Brain microvascular endothelial cell (primary cell): ENCODE measurements at regions not wholly inside any gene's neighbourhood (a gene's known extent, or its start where the extent isn't known, plus 50 kb on each side); places are given as distances from the start of the nearest gene placed in this dataset.

Experiments
- DNase-seq: peaks from one replicate; pipeline ENCODE4 v3.0.0-alpha.2; 2020
- H3K27ac ChIP-seq: fragments of 250-450 bp; sonication (Bioruptor Pico); 2 replicates; pipeline ENCODE4 v1.5.1; 2020; ENCODE audit warnings: mild to moderate bottlenecking, moderate library complexity
- H3K27me3 ChIP-seq: fragments of 250-450 bp; sonication (Bioruptor Pico); replicated peaks from 2 replicates; pipeline ENCODE4 v1.5.1; 2020; ENCODE audit warnings: mild to moderate bottlenecking
- H3K36me3 ChIP-seq: fragments of 250-450 bp; sonication (Bioruptor Pico); replicated peaks from 2 replicates; pipeline ENCODE4 v1.5.1; 2020; ENCODE audit warnings: mild to moderate bottlenecking
- H3K4me3 ChIP-seq: 2 replicates; pipeline ENCODE4 v1.5.1; 2011; ENCODE audit warnings: low read depth, mild to moderate bottlenecking, control low read depth, low read length, moderate library complexity
- in situ Hi-C: cut with HindIII; loops from 2 replicates; pipeline ENCODE4 v1.10.0; 2017; ENCODE audit warnings: low sequenced_read_pairs, low pct_ligation_motif_present
- TF ChIP-seq, protein P1 (sequence below): IDR thresholded peaks from 2 replicates; pipeline ENCODE4 v1.5.1; 2011; ENCODE audit warnings: low read depth, mild to moderate bottlenecking, moderate library complexity, low read length, control low read depth, inconsistent platforms; ENCODE audit errors: missing control alignments

DNA sequence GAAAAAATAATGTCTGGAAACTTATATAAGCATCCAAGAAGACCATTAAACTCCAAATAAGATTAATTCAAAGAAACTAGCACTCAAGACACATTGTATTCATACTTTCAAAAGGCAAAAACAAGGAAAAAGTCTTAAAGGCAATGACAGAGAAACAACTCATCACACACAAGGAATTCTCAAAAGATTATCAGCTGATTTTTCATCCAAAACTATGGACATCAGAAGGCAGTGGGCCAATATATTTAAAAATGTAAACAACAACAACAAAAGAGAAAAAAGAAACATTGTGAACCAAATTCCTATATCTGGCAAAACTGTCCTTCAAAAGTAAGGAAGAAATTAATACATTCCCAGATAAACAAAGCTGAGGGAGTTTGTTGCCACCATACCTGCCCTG is 711.4 kb upstream of the GALNTL6 start:
- DNase-seq, result no peak
- in situ Hi-C loops, result no loop called here
- H3K27ac ChIP-seq, result no peak overlapping the region
- TF ChIP-seq, protein P1, sequence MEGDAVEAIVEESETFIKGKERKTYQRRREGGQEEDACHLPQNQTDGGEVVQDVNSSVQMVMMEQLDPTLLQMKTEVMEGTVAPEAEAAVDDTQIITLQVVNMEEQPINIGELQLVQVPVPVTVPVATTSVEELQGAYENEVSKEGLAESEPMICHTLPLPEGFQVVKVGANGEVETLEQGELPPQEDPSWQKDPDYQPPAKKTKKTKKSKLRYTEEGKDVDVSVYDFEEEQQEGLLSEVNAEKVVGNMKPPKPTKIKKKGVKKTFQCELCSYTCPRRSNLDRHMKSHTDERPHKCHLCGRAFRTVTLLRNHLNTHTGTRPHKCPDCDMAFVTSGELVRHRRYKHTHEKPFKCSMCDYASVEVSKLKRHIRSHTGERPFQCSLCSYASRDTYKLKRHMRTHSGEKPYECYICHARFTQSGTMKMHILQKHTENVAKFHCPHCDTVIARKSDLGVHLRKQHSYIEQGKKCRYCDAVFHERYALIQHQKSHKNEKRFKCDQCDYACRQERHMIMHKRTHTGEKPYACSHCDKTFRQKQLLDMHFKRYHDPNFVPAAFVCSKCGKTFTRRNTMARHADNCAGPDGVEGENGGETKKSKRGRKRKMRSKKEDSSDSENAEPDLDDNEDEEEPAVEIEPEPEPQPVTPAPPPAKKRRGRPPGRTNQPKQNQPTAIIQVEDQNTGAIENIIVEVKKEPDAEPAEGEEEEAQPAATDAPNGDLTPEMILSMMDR, result no peak
- no peaks in the 10 kb centered on the region for H3K27me3 ChIP-seq
- no peak overlapping the region for H3K4me3 ChIP-seq
- H3K36me3 ChIP-seq, result no peaks in the 10 kb centered on the region

- TF ChIP-seq, protein P1, result no peak
- H3K36me3 ChIP-seq, result no peaks in the 10 kb centered on the region
- DNase-seq, result no peak
- no peak overlapping the region for H3K4me3 ChIP-seq
- in situ Hi-C loops, result no loop called here
- no peaks in the 10 kb centered on the region for H3K27me3 ChIP-seq
- no peak overlapping the region for H3K27ac ChIP-seq
These were observed 726.1 kb upstream of the GALNTL6 start for GRCh38 chr4:171087089-171087488.

DNA sequence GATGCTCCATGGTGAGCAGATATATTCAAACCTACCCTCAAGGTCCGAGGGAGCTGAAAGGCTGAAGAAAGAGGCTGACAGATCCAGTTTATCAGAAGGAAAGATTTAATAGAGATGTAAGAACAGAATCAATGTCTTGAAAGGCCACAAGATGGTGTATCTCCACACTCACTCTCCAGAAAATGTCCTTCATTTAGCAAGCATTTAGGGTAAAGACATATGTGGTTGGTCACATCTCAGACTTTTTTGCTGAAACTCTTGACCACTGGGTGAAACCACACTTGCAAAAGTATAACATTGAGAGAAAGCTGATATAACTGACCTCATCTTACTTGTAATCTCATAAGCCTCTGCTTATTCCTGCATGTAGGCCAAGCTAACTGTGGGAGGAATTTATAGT is 745.8 kb upstream of the GALNTL6 start:
- Histone ChIP-seq H3K27me3 (no peaks in the 10 kb centered on the region), H3K27ac (no peak overlapping the region), H3K4me3 (no peak overlapping the region), H3K36me3 (no peaks in the 10 kb centered on the region)
- in situ Hi-C loops, result no loop called here
- TF ChIP-seq, protein P1, result no peak
- DNase-seq, result no peak

- TF ChIP-seq, protein P1, result no peak
- Histone ChIP-seq H3K36me3 (no peaks in the 10 kb centered on the region), H3K27ac (no peak overlapping the region), H3K4me3 (no peak overlapping the region), H3K27me3 (no peaks in the 10 kb centered on the region)
- no peak for DNase-seq
- in situ Hi-C loops, result no loop called here
These were observed 763.8 kb upstream of the GALNTL6 start for GRCh38 chr4:171049380-171049779.

- no peak for DNase-seq
- H3K4me3 ChIP-seq, result no peak overlapping the region
- H3K27me3 ChIP-seq, result no peaks in the 10 kb centered on the region
- no peaks in the 10 kb centered on the region for H3K36me3 ChIP-seq
- in situ Hi-C loops, result no loop called here
- TF ChIP-seq, protein P1, result no peak
- no peak overlapping the region for H3K27ac ChIP-seq
These were observed 770.1 kb upstream of the GALNTL6 start for GRCh38 chr4:171042989-171043524.

DNA sequence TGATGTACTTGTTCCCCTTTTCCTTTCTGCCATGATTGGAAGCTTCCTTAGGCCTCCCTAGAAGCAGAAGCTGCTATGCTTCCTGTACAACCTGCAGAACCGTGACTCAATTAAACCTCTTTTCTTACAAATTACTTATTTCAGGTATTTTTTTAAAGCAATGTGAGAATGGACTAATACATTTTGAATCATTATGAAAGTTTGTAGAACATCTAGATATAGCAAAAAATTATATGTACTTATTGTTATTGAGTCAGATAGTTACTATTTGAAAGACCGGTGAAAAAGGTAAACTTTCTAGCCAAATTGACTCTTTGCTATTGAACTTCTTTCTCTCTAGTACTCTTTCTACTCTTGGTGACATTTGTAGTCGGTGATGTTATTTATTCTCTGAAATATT is 777.3 kb upstream of the GALNTL6 start:
- no peaks in the 10 kb centered on the region for H3K36me3 ChIP-seq
- in situ Hi-C loops, result no loop called here
- no peak overlapping the region for H3K27ac ChIP-seq
- H3K4me3 ChIP-seq, result no peak overlapping the region
- TF ChIP-seq, protein P1, result no peak
- no peak for DNase-seq
- no peaks in the 10 kb centered on the region for H3K27me3 ChIP-seq
